Caco-2 (cell line): ENCODE measurements at regions not wholly inside any gene's neighbourhood (a gene's known extent, or its start where the extent isn't known, plus 50 kb on each side); places are given as distances from the start of the nearest gene placed in this dataset.

Source experiments
- BruUV-seq: library from RNA; stranded (reverse); fragments of 400-500 nt; replicated peaks from 2 replicates; lab custom pipeline; 2021; lab: Mats Ljungman, UMichigan
- CTCF ChIA-PET: fragments of 300-600 bp; sonication (Branson Sonifier 250); formaldehyde crosslinking; loops from one replicate; lab custom pipeline; 2022; ENCODE audit warnings: antibody characterized with exemption; lab: Charles Lee
- POLR2A ChIA-PET: fragments of 300-600 bp; sonication (Branson Sonifier 250); formaldehyde crosslinking; loops from one replicate; lab custom pipeline; 2022; ENCODE audit warnings: antibody characterized with exemption; lab: Charles Lee
- DNase-seq, 2 experiments: peaks; one replicate each; pipeline versions ENCODE4 v3.0.0 to v3.0.0-alpha.2; 2020 to 2022
- H3K27me3 ChIP-seq: replicated peaks from 2 replicates; pipeline ENCODE4 v1.6.0; 2011; ENCODE audit warnings: low read length; ENCODE audit not compliant: control insufficient read depth, insufficient read depth
- H3K36me3 ChIP-seq: 2 replicates; pipeline ENCODE4 v1.5.1; 2011; ENCODE audit warnings: low read length; ENCODE audit not compliant: control insufficient read depth, insufficient read depth
- H3K4me1 ChIP-seq: fragments of 250-450 bp; sonication (Bioruptor Pico); 2 replicates; pipeline ENCODE4 v1.5.1; 2020; ENCODE audit warnings: mild to moderate bottlenecking
- H3K4me3 ChIP-seq: 2 replicates; pipeline ENCODE4 v1.5.1; 2011; ENCODE audit warnings: low read depth, mild to moderate bottlenecking, control low read depth, low read length
- H3K9me3 ChIP-seq: fragments of 250-450 bp; sonication (Bioruptor Pico); 2 replicates; pipeline ENCODE4 v1.5.1; 2020; ENCODE audit warnings: mild to moderate bottlenecking, moderate library complexity
- H3K27ac Mint-ChIP-seq: one replicate; pipeline ENCODE4 v1.8.0; 2022; ENCODE audit warnings: mixed read lengths; ENCODE audit not compliant: unreplicated experiment
- H3K27me3 Mint-ChIP-seq: one replicate; pipeline ENCODE4 v1.8.0; 2022; ENCODE audit warnings: mixed read lengths; ENCODE audit not compliant: insufficient read depth, unreplicated experiment
- H3K36me3 Mint-ChIP-seq: one replicate; pipeline ENCODE4 v1.8.0; 2022; ENCODE audit warnings: mild to moderate bottlenecking, mixed read lengths; ENCODE audit not compliant: insufficient read depth, unreplicated experiment
- H3K4me1 Mint-ChIP-seq: one replicate; pipeline ENCODE4 v1.8.0; 2022; ENCODE audit warnings: low read depth, mixed read lengths; ENCODE audit not compliant: unreplicated experiment
- H3K4me3 Mint-ChIP-seq: one replicate; pipeline ENCODE4 v1.8.0; 2022; ENCODE audit warnings: mild to moderate bottlenecking, moderate library complexity, mixed read lengths; ENCODE audit not compliant: unreplicated experiment
- H3K9me3 Mint-ChIP-seq: one replicate; pipeline ENCODE4 v1.8.0; 2022; ENCODE audit warnings: mixed read lengths; ENCODE audit not compliant: unreplicated experiment
- CTCF ChIP-seq, 2 experiments: fragments of 200-600 bp in 1 of 2; IDR thresholded peaks; 1 replicate in 1 of 2; 2 replicates in 1 of 2; pipeline versions ENCODE4 v1.5.1 to v1.8.0; 2011 to 2022; ENCODE audit warnings: antibody characterized with exemption in 1 of 2, control low read depth in 1 of 2, inconsistent platforms in 1 of 2, low read depth in 1 of 2, low read length in 1 of 2, mild to moderate bottlenecking in 1 of 2, moderate library complexity in 1 of 2; ENCODE audit not compliant: insufficient read depth in 1 of 2, severe bottlenecking in 1 of 2, unreplicated experiment in 1 of 2
- intact Hi-C: fragments of 100-400 bp; cut with micrococcal nuclease; formaldehyde crosslinking; loops from one replicate; pipeline ENCODE4 v1.10.0; 2022; ENCODE audit not compliant: unreplicated experiment

GRCh38 chr14:51449681-51450080, 202.0 kb upstream of the FRMD6 start:
- ChIA-PET CTCF (no interaction called here), POLR2A (no interaction called here)
- H3K9me3 ChIP-seq: no peaks in the 10 kb centered on the region
- no peak for DNase-seq
- no peak overlapping the region for H3K4me3 ChIP-seq
- intact Hi-C loops: loop anchor here (10.0 kb wide), 1 partner anchor 205 kb away; the partner anchor contains the start of gene FRMD6
- H3K36me3 ChIP-seq: no peaks in the 10 kb centered on the region
- Mint-ChIP-seq H3K4me3 (no peak overlapping the region), H3K27me3 (no peaks in the 10 kb centered on the region), H3K27ac (no peak overlapping the region), H3K4me1 (peaks cover 5% of the 10 kb centered on the region), H3K9me3 (no peaks in the 10 kb centered on the region), H3K36me3 (no peaks in the 10 kb centered on the region)
- H3K27me3 ChIP-seq: no peaks in the 10 kb centered on the region
- BruUV-seq: no TSS peak
- H3K4me1 ChIP-seq: no peaks in the 10 kb centered on the region
- no peak for TF ChIP-seq CTCF (IDR thresholded peaks at IDR 0.05; ENCODE audit: insufficient read depth in 1 of 2, low read depth in 1 of 2, low read length in 1 of 2, severe bottlenecking in 1 of 2, unreplicated experiment in 1 of 2)

- no peak for DNase-seq
- Histone ChIP-seq H3K36me3 (no peaks in the 10 kb centered on the region), H3K27me3 (no peaks in the 10 kb centered on the region), H3K9me3 (no peaks in the 10 kb centered on the region), H3K4me3 (no peak overlapping the region), H3K4me1 (no peaks in the 10 kb centered on the region)
- no peak overlapping the region for H3K27ac Mint-ChIP-seq
- ChIA-PET POLR2A (no interaction called here), CTCF (no interaction called here)
- no peaks in the 10 kb centered on the region for H3K36me3 Mint-ChIP-seq
- peaks cover 13% of the 10 kb centered on the region for H3K4me1 Mint-ChIP-seq
- intact Hi-C loops: loop anchor here (10.0 kb wide), 1 partner anchor 203 kb away; the partner anchor contains the start of gene FRMD6
- H3K4me3 Mint-ChIP-seq: no peak overlapping the region
- peaks cover 3% of the 10 kb centered on the region for H3K9me3 Mint-ChIP-seq
- H3K27me3 Mint-ChIP-seq: no peaks in the 10 kb centered on the region
- BruUV-seq: no TSS peak
- no peak for TF ChIP-seq CTCF (IDR thresholded peaks at IDR 0.05; ENCODE audit: insufficient read depth in 1 of 2, low read depth in 1 of 2, low read length in 1 of 2, severe bottlenecking in 1 of 2, unreplicated experiment in 1 of 2)
These were observed 200.1 kb upstream of the FRMD6 start for GRCh38 chr14:51451561-51451960.

GRCh38 chr14:51453869-51454268, 197.8 kb upstream of the FRMD6 start:
- H3K4me1 ChIP-seq: peaks cover 18% of the 10 kb centered on the region
- H3K36me3 Mint-ChIP-seq: peaks cover 7% of the 10 kb centered on the region
- no peaks in the 10 kb centered on the region for H3K36me3 ChIP-seq
- H3K27me3 ChIP-seq: no peaks in the 10 kb centered on the region
- no TSS peak for BruUV-seq
- H3K9me3 Mint-ChIP-seq: peaks cover 9% of the 10 kb centered on the region
- DNase-seq: no peak
- no peak overlapping the region for H3K4me3 ChIP-seq
- no peak overlapping the region for H3K4me3 Mint-ChIP-seq
- intact Hi-C loops: loop anchor here (10.0 kb wide), 1 partner anchor 201 kb away; the partner anchor contains the start of gene FRMD6
- TF ChIP-seq CTCF (IDR thresholded peaks at IDR 0.05; ENCODE audit: insufficient read depth in 1 of 2, low read depth in 1 of 2, low read length in 1 of 2, severe bottlenecking in 1 of 2, unreplicated experiment in 1 of 2): no peak
- H3K27me3 Mint-ChIP-seq: no peaks in the 10 kb centered on the region
- no peaks in the 10 kb centered on the region for H3K9me3 ChIP-seq
- H3K4me1 Mint-ChIP-seq: peaks cover 36% of the 10 kb centered on the region
- POLR2A ChIA-PET: no interaction called here
- CTCF ChIA-PET: no interaction called here
- no peak overlapping the region for H3K27ac Mint-ChIP-seq
